HepG2 (cell line): ENCODE measurements at regions not wholly inside any gene's neighbourhood (a gene's known extent, or its start where the extent isn't known, plus 50 kb on each side); places are given as distances from the start of the nearest gene placed in this dataset.
A peak's percentile ranks its signal among the peaks of the same experiment; 100 is the strongest.

Experiments used
- ATAC-seq: fragments of 200-7000 bp; cut with Tn5 transposase; 3 replicates; pipeline ENCODE4 v1.9.1; 2020; ENCODE audit warnings: mild to moderate bottlenecking, moderate library complexity
- BruUV-seq: library from RNA; stranded (reverse); fragments of 400-500 nt; replicated peaks from 2 replicates; lab custom pipeline; 2021; lab: Mats Ljungman, UMichigan
- CTCF ChIA-PET: fragments of 300-600 bp; formaldehyde crosslinking; extraction: SDS; loops from one replicate; lab custom pipeline; 2021; ENCODE audit warnings: low total read pairs, inconsistent platforms, low intra/inter-chr PET ratio; lab: Yijun Ruan, JAX
- POLR2A ChIA-PET: fragments of 350-600 bp; sonication (Branson Sonifier 250); formaldehyde crosslinking; loops from one replicate; lab custom pipeline; 2020; ENCODE audit warnings: antibody characterized with exemption, inconsistent platforms; lab: Yijun Ruan, JAX
- DNase-seq: peaks from one replicate; pipeline ENCODE4 v3.0.0-alpha.2; 2015; ENCODE audit warnings: low spot score
- FAIRE-seq: peaks from 3 replicates; lab custom pipeline; 2011; peaks lifted over from hg19 to GRCh38; lab: Jason Lieb, UNC
- H2AFZ ChIP-seq: one replicate; pipeline ENCODE4 v1.6.1; 2011; ENCODE audit warnings: low read length, inconsistent platforms
- H3K27ac ChIP-seq: fragments of 300-600 bp; 3 replicates; pipeline ENCODE4 v1.8.0; 2011; ENCODE audit warnings: mixed run types, mild to moderate bottlenecking, mixed read lengths, low read length, inconsistent platforms; ENCODE audit not compliant: insufficient read depth; ENCODE audit errors: extremely low read length
- H3K27me3 ChIP-seq, 2 experiments: fragments of 200-600 bp in 1 of 2; 2 replicates in 1 of 2; 3 replicates in 1 of 2; pipeline versions ENCODE4 v1.6.0 to v1.8.0; 2011; ENCODE audit warnings: low read length in 2 of 2, mild to moderate bottlenecking in 2 of 2, moderate library complexity in 2 of 2, inconsistent platforms in 1 of 2; ENCODE audit not compliant: insufficient read depth in 2 of 2, control insufficient read depth in 1 of 2
- H3K36me3 ChIP-seq, 2 experiments: fragments of 200-600 bp in 1 of 2; replicated peaks in 1 of 2; 2 replicates in 1 of 2; 3 replicates in 1 of 2; pipeline versions ENCODE4 v1.5.1 to v1.8.0; 2011; ENCODE audit warnings: low read length in 2 of 2, inconsistent platforms in 1 of 2; ENCODE audit not compliant: insufficient read depth in 2 of 2, control insufficient read depth in 1 of 2
- H3K4me1 ChIP-seq: 2 replicates; pipeline ENCODE4 v1.5.1; 2012; ENCODE audit warnings: low read length, inconsistent platforms; ENCODE audit not compliant: insufficient read depth
- H3K4me2 ChIP-seq: 2 replicates; pipeline ENCODE4 v1.6.0; 2011; ENCODE audit warnings: low read depth, low read length, inconsistent platforms
- H3K4me3 ChIP-seq, 3 experiments: fragments of 200-600 bp in 1 of 3; sonication (generic), shearing (Covaris generic) in 1 of 3; replicated peaks in 1 of 3; 2 replicates each; pipeline ENCODE4 v1.5.1; 2011 to 2016; ENCODE audit warnings: low read length in 3 of 3, inconsistent platforms in 2 of 3, low read depth in 2 of 3, mild to moderate bottlenecking in 2 of 3, control low read depth in 1 of 3, mixed read lengths in 1 of 3; ENCODE audit not compliant: insufficient read depth in 1 of 3
- H3K79me2 ChIP-seq: one replicate; pipeline ENCODE4 v1.6.1; 2011; ENCODE audit warnings: low read length, inconsistent platforms; ENCODE audit not compliant: insufficient read depth
- H3K9ac ChIP-seq: 2 replicates; pipeline ENCODE4 v1.6.0; 2011; ENCODE audit warnings: mild to moderate bottlenecking, low read depth, low read length, inconsistent platforms; ENCODE audit not compliant: insufficient read depth
- H3K9me3 ChIP-seq: 2 replicates; pipeline ENCODE4 v1.5.1; 2012; ENCODE audit warnings: mild to moderate bottlenecking, low read length
- H4K20me1 ChIP-seq: 2 replicates; pipeline ENCODE4 v1.6.0; 2011; ENCODE audit warnings: inconsistent platforms, mild to moderate bottlenecking, low read length, moderate library complexity; ENCODE audit not compliant: insufficient read depth
- KLF12 ChIP-seq: sonication (generic); formaldehyde crosslinking; IDR thresholded peaks from 2 replicates; pipeline ENCODE4 v1.4.0; 2020; ENCODE audit warnings: missing genetic modification reagents, borderline replicate concordance
- TEAD3 ChIP-seq: optimal IDR thresholded peaks from 2 replicates; pipeline ENCODE3; 2016; ENCODE audit warnings: borderline replicate concordance
- ZKSCAN1 ChIP-seq: fragments of 150-350 bp; IDR thresholded peaks from 2 replicates; pipeline ENCODE4 v1.6.1; 2014; ENCODE audit warnings: low read length
- ZNF777 ChIP-seq: sonication (generic); formaldehyde crosslinking; IDR thresholded peaks from 2 replicates; pipeline ENCODE4 v1.4.0; 2020; ENCODE audit warnings: missing genetic modification reagents
- WGBS: methylation state at CpG from one replicate; pipeline ENCODE4 v1.1.6; 2017; ENCODE audit warnings: low lambda C conversion rate; 5-methylcytosine and 5-hydroxymethylcytosine counted together
- in situ Hi-C: cut with HindIII; loops from 2 replicates; pipeline ENCODE4 v1.10.0; 2017; ENCODE audit warnings: low pct_unique_long_range_greater_than_20kb; ENCODE audit not compliant: extremely low pct_ligation_motif_present
- intact Hi-C: fragments of 100-400 bp; cut with micrococcal nuclease; formaldehyde crosslinking; loops from one replicate; pipeline ENCODE4 v1.10.0; 2022; ENCODE audit not compliant: unreplicated experiment
- TF ChIP-seq, protein P1 (sequence below): IDR thresholded peaks from 2 replicates; pipeline ENCODE4 v1.6.1; 2012; ENCODE audit warnings: low read depth, low read length, improper control_type of control experiment
- TF ChIP-seq, protein P2 (sequence below): sonication (generic); formaldehyde crosslinking; IDR thresholded peaks from 2 replicates; pipeline ENCODE4 v1.4.0; 2020; ENCODE audit warnings: missing genetic modification reagents

DNA sequence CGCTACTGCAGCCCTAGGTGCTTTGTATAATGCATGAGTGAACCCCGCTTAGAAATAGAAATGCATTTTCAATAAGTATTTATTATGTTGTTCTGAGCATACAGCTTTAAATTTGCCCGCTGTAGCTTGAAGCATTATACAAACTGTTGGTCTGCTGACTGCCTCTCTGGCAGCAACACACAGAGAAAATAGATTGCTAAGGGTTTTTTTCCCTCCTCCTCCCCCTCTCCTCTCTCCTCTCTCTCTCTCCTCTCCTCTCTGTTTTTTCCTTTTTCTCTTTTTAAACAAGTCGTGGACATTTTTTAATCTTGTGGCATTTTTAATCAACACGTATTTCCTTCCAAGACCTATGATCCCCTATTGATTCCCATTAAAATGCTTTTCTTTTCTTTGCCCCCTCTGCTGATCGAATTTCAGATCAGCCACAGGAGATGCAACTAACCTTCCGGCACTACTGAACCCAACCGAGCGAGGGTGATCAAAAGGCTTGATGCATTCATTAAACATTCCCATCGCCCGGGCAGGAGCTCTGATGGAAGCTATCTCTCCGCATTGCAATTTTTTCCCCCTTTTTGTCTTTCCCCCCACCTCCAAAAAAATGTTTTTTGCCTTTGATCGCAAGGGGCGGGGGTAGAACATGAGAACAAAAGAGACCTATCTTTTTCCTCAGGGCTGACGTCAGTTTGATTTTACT, 90.7 kb upstream of the ARID1B start (continued):
- TF ChIP-seq, protein P1, sequence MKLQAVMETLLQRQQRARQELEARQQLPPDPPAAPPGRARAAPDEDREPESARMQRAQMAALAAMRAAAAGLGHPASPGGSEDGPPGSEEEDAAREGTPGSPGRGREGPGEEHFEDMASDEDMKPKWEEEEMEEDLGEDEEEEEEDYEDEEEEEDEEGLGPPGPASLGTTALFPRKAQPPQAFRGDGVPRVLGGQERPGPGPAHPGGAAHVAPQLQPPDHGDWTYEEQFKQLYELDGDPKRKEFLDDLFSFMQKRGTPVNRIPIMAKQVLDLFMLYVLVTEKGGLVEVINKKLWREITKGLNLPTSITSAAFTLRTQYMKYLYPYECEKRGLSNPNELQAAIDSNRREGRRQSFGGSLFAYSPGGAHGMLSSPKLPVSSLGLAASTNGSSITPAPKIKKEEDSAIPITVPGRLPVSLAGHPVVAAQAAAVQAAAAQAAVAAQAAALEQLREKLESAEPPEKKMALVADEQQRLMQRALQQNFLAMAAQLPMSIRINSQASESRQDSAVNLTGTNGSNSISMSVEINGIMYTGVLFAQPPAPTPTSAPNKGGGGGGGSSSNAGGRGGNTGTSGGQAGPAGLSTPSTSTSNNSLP: 0 out of 2 replicates have a peak, but pooled peaks have one; percentile 26
- TF ChIP-seq TEAD3 (CRISPR knock-in tag): peak; percentile 12
- TF ChIP-seq, all 625 proteins: peak for 32

DNA sequence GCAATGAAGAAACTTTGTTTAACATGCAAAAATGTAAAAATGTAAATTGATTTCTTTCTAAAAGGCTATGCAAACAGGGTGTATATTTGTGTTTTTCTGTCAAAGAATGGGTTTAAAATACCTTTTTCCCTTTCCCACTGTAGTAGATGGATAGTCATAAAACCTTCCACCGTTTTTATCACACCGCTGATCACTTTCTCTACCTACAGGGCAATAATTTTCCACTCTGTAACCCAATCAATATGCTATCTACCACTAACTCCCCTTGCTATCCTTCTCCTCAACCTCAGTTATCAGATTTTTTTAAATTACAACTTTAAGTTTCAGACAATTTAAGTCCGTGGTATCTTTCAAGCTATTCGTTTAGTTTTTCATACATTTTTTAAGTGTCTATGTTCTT, 91.4 kb upstream of the ARID1B start:
- Histone ChIP-seq H3K36me3 (no peaks in the 10 kb centered on the region), H2AFZ (peak overlapping the region; percentile 75), H3K9ac (peak overlapping the region; percentile 75; the same call in 1 of the 2 replicates), H3K4me3 (peak overlapping the region; percentile 81 to 93 (median 86); a peak in 4 of 6 replicates), H3K4me2 (peak overlapping the region; percentile 98), H4K20me1 (no peaks in the 10 kb centered on the region), H3K27me3 (peaks cover 0 to 27% of the 10 kb centered on the region in 2 experiments; a peak in 3 of 5 replicates), H3K27ac (no peak overlapping the region), H3K79me2 (no peaks in the 10 kb centered on the region), H3K4me1 (peaks cover 18% of the 10 kb centered on the region), H3K9me3 (no peaks in the 10 kb centered on the region)
- ATAC-seq (no peak), FAIRE-seq (peak; percentile 21), DNase-seq (no peak)
- intact Hi-C loops (loop anchor here (1.0 to 2.0 kb wide), 3 partner anchors 35 to 122 kb away; partner anchors contain the start of gene ARID1B), in situ Hi-C loops (loop anchor here (5.0 kb wide), 1 partner anchor 86 kb away; no protein-coding TSS in a partner anchor)
- BruUV-seq: no TSS peak
- ChIA-PET CTCF (no interaction called here), POLR2A (interaction anchor here (1.0 to 1.6 kb wide), 2 partner anchors 92 to 95 kb away, joined by 3 to 10 read pairs; partner anchors contain the start of gene ARID1B)
- WGBS: 13% methylated on average over 4 of the region's 4 CpGs
- no peak for TF ChIP-seq ZNF777 (CRISPR knock-in tag)
- TF ChIP-seq KLF12 (CRISPR knock-in tag): no peak
- TF ChIP-seq ZKSCAN1: no peak
- TF ChIP-seq, protein P2, sequence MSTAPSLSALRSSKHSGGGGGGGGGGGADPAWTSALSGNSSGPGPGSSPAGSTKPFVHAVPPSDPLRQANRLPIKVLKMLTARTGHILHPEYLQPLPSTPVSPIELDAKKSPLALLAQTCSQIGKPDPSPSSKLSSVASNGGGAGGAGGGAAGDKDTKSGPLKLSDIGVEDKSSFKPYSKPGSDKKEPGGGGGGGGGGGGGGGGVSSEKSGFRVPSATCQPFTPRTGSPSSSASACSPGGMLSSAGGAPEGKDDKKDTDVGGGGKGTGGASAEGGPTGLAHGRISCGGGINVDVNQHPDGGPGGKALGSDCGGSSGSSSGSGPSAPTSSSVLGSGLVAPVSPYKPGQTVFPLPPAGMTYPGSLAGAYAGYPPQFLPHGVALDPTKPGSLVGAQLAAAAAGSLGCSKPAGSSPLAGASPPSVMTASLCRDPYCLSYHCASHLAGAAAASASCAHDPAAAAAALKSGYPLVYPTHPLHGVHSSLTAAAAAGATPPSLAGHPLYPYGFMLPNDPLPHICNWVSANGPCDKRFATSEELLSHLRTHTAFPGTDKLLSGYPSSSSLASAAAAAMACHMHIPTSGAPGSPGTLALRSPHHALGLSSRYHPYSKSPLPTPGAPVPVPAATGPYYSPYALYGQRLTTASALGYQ (CRISPR knock-in tag): 0 out of 2 replicates have a peak, but pooled peaks have one; percentile 28
